ENCODE measurements at regions not wholly inside any gene's neighbourhood (a gene's known extent, or its start where the extent isn't known, plus 50 kb on each side); places are given as distances from the start of the nearest gene placed in this dataset.

- no peak overlapping the region for H2BK120ac ChIP-seq (ENCODE audit: low read depth, low read length)
- H4K91ac ChIP-seq (ENCODE audit: insufficient read depth, low read depth, low read length) = no peak overlapping the region
- no peaks in the 10 kb centered on the region; the same call in 1 of the 2 replicates for H3K27me3 ChIP-seq (ENCODE audit: control insufficient read depth, insufficient read depth, low read length)
- H3K4me3 ChIP-seq (ENCODE audit: insufficient read depth, low read depth, low read length) = no peak overlapping the region
- no peak overlapping the region for H3K27ac ChIP-seq (ENCODE audit: insufficient read depth, low read length)
- H2AK5ac ChIP-seq (ENCODE audit: low read depth, low read length) = no peak overlapping the region
- DNase-seq (no peak), ATAC-seq (ENCODE audit: low read depth) (no peak)
- H3K9me1 ChIP-seq (ENCODE audit: insufficient read depth, low read length) = no peaks in the 10 kb centered on the region
- no peak overlapping the region for H2BK5ac ChIP-seq (ENCODE audit: low read depth, low read length, poor library complexity, severe bottlenecking)
- no peak overlapping the region for H3K56ac ChIP-seq (ENCODE audit: extremely low read depth, insufficient read depth, low read length)
- H3K9ac ChIP-seq (ENCODE audit: low read depth, low read length) = no peak overlapping the region
- intact Hi-C loops (cut with micrococcal nuclease) (no loop called here), in situ Hi-C loops (cut with MboI; ENCODE audit: low sequenced_read_pairs) (no loop called here), dilution Hi-C loops (cut with HindIII; ENCODE audit: low sequenced_read_pairs, unreplicated experiment) (no loop called here)
- no peak overlapping the region for H3K23ac ChIP-seq (ENCODE audit: low read depth, low read length)
- H2BK20ac ChIP-seq (ENCODE audit: low read depth, low read length) = no peak overlapping the region
- H4K8ac ChIP-seq (ENCODE audit: low read depth in 2 of 2, low read length in 2 of 2) = no peak overlapping the region
- H3K79me1 ChIP-seq (ENCODE audit: low read depth in 1 of 2, low read length in 2 of 2) = no peaks in the 10 kb centered on the region
- no peak overlapping the region for H2AK9ac ChIP-seq (replicated peaks; ENCODE audit: low read depth, low read length, poor library complexity)
- CTCF ChIA-PET = no interaction called here
- no peaks in the 10 kb centered on the region for H3K36me3 ChIP-seq (ENCODE audit: control insufficient read depth, insufficient read depth, low read length)
- no peak overlapping the region for H2BK15ac ChIP-seq (ENCODE audit: low read depth, low read length)
- H3K9me3 ChIP-seq (ENCODE audit: control insufficient read depth, insufficient read depth, low read length) = peaks cover 3% of the 10 kb centered on the region; the same call in 1 of the 2 replicates
- no peak overlapping the region for H3K4ac ChIP-seq (ENCODE audit: low read depth, low read length)
- no peak overlapping the region for H3K4me2 ChIP-seq (ENCODE audit: low read depth, low read length)
- no peak overlapping the region for H4K5ac ChIP-seq (ENCODE audit: low read depth, low read length)
- WGBS, 2 experiments (ENCODE audit: extremely low coverage in 2 of 2, insufficient read length in 1 of 2) = no CpG with 5 or more reads among the region's 3 CpGs
- H3K4me1 ChIP-seq (ENCODE audit: control insufficient read depth, insufficient read depth, low read length) = no peaks in the 10 kb centered on the region
- TF ChIP-seq MAZ (IDR thresholded peaks at IDR 0.05; ENCODE audit: borderline replicate concordance, low read depth, low read length) (no peak), CHD1 (IDR thresholded peaks at IDR 0.05; ENCODE audit: low read depth, low read length) (no peak), SMC3 (IDR thresholded peaks at IDR 0.05; ENCODE audit: low read depth, low read length) (no peak), CTCF (conservative IDR thresholded peaks at IDR 0.05; ENCODE audit: low read depth, low read length) (no peak), MXI1 (IDR thresholded peaks at IDR 0.05; ENCODE audit: borderline replicate concordance, low read depth, low read length) (no peak), RAD21 (IDR thresholded peaks at IDR 0.05; ENCODE audit: low read length) (no peak), RCOR1 (IDR thresholded peaks at IDR 0.05; ENCODE audit: insufficient replicate concordance, low read length) (no peak), BHLHE40 (IDR thresholded peaks at IDR 0.05; ENCODE audit: low read depth, low read length) (no peak), POLR2A (IDR thresholded peaks at IDR 0.05; ENCODE audit: low read depth, low read length) (no peak), USF2 (IDR thresholded peaks at IDR 0.05; ENCODE audit: low read depth, low read length) (no peak), RFX5 (IDR thresholded peaks at IDR 0.05; ENCODE audit: low read depth, low read length) (no peak), ELK1 (IDR thresholded peaks at IDR 0.05; ENCODE audit: borderline replicate concordance, low read depth, low read length) (no peak), MAFK (IDR thresholded peaks at IDR 0.05; ENCODE audit: low read depth, low read length) (no peak), NFE2L2 (IDR thresholded peaks at IDR 0.05; ENCODE audit: low read depth, low read length) (no peak)
- POLR2A ChIA-PET (ENCODE audit: unreplicated experiment) = no interaction called here
- BruUV-seq (replicated peaks) = no TSS peak
- no peaks in the 10 kb centered on the region for H4K20me1 ChIP-seq (ENCODE audit: insufficient read depth, low read length)
- H2AFZ ChIP-seq (replicated peaks; ENCODE audit: low read length, poor library complexity) = no peak overlapping the region
- H3K18ac ChIP-seq (ENCODE audit: low read depth, low read length) = no peak overlapping the region
- H3K14ac ChIP-seq (replicated peaks; ENCODE audit: low read depth, low read length) = no peak overlapping the region
Observed at GRCh38 chr10:33074443-33074842, 116.4 kb upstream of the ITGB1 start.
